ENCODE measurements at regions not wholly inside any gene's neighbourhood (a gene's known extent, or its start where the extent isn't known, plus 50 kb on each side); places are given as distances from the start of the nearest gene placed in this dataset.

GRCh38 chr12:77299001-77299400, 233.6 kb upstream of the E2F7 start:
- H4K20me1 ChIP-seq (replicated peaks; ENCODE audit: control insufficient read depth, insufficient read depth, low read length) = no peaks in the 10 kb centered on the region
- no peaks in the 10 kb centered on the region for H3K9me3 ChIP-seq (replicated peaks; ENCODE audit: control insufficient read depth, insufficient read depth, low read depth, low read length)
- DNase-seq (ENCODE audit: extremely low read depth in 1 of 4, low spot score in 3 of 4) (no peak), FAIRE-seq (no peak), ATAC-seq (no peak)
- H2AFZ ChIP-seq (ENCODE audit: low read depth, low read length) = no peak overlapping the region
- H3K4me2 ChIP-seq (ENCODE audit: insufficient read depth, low read length) = no peak overlapping the region
- no peak for TF ChIP-seq AFF1 (IDR thresholded peaks at IDR 0.05; ENCODE audit: low read depth in 1 of 2, partially characterized antibody in 2 of 2)
- TF ChIP-seq ARID1B (IDR thresholded peaks at IDR 0.05) = no peak
- TF ChIP-seq ZSCAN29 (IDR thresholded peaks at IDR 0.05) = no peak
- TF ChIP-seq HDAC1 (IDR thresholded peaks at IDR 0.05) = no peak
- no peak for TF ChIP-seq ZNF780A (CRISPR knock-in tag; IDR thresholded peaks at IDR 0.05)
- TF ChIP-seq SRSF1 (IDR thresholded peaks at IDR 0.05; ENCODE audit: low read depth, low read length) = no peak
- no peak for TF ChIP-seq SMAD2 (IDR thresholded peaks at IDR 0.05; ENCODE audit: low read depth, low read length)
- no peak for TF ChIP-seq LEF1 (IDR thresholded peaks at IDR 0.05)
- TF ChIP-seq EP300 (IDR thresholded peaks at IDR 0.05; ENCODE audit: low read length) = no peak
- no peak for TF ChIP-seq GTF2A2 (tag; IDR thresholded peaks at IDR 0.05)
- no peaks in the 10 kb centered on the region for H3K79me2 ChIP-seq (ENCODE audit: control insufficient read depth, insufficient read depth, low read length)
- H3K27ac ChIP-seq (ENCODE audit: extremely low read depth, low read depth, low read length) = no peak overlapping the region
- BruUV-seq (replicated peaks) = no TSS peak
- H3K36me3 ChIP-seq (ENCODE audit: control insufficient read depth, insufficient read depth, low read length) = no peaks in the 10 kb centered on the region
- in situ Hi-C loops (cut with MboI) = no loop called here
- intact Hi-C loops (cut with micrococcal nuclease) = no loop called here
- WGBS (ENCODE audit: insufficient coverage, low coverage, missing lambda C conversion rate) = 2% methylated on average over 3 of the region's 3 CpGs
- ChIA-PET CTCF (ENCODE audit: low intra/inter-chr PET ratio) (no interaction called here), POLR2A (no interaction called here)
- H3K4me3 ChIP-seq = no peak overlapping the region
- no peaks in the 10 kb centered on the region for H3K27me3 ChIP-seq (ENCODE audit: control insufficient read depth in 2 of 2, insufficient read depth in 2 of 2, low read length in 2 of 2)
- no peak overlapping the region for H3K9ac ChIP-seq (ENCODE audit: insufficient read depth in 1 of 2, low read depth in 2 of 2, low read length in 2 of 2)
- H3K4me1 ChIP-seq (replicated peaks in 1 of 2; ENCODE audit: control insufficient read depth in 2 of 2, insufficient read depth in 2 of 2, low read length in 2 of 2) = no peaks in the 10 kb centered on the region
- no peaks in the 10 kb centered on the region for H3K9me1 ChIP-seq (ENCODE audit: control insufficient read depth, insufficient read depth, low read length)
